ENCODE measurements at regions not wholly inside any gene's neighbourhood (a gene's known extent, or its start where the extent isn't known, plus 50 kb on each side); places are given as distances from the start of the nearest gene placed in this dataset.

- TF ChIP-seq, protein P1, sequence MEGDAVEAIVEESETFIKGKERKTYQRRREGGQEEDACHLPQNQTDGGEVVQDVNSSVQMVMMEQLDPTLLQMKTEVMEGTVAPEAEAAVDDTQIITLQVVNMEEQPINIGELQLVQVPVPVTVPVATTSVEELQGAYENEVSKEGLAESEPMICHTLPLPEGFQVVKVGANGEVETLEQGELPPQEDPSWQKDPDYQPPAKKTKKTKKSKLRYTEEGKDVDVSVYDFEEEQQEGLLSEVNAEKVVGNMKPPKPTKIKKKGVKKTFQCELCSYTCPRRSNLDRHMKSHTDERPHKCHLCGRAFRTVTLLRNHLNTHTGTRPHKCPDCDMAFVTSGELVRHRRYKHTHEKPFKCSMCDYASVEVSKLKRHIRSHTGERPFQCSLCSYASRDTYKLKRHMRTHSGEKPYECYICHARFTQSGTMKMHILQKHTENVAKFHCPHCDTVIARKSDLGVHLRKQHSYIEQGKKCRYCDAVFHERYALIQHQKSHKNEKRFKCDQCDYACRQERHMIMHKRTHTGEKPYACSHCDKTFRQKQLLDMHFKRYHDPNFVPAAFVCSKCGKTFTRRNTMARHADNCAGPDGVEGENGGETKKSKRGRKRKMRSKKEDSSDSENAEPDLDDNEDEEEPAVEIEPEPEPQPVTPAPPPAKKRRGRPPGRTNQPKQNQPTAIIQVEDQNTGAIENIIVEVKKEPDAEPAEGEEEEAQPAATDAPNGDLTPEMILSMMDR (IDR thresholded peaks at IDR 0.05) = no peak
- TF ChIP-seq POLR2A (IDR thresholded peaks at IDR 0.05) = no peak
Observed at GRCh38 chr15:66617137-66618090, 51.6 kb upstream of the LCTL start.
